Endodermal cell (in vitro differentiated cells): ENCODE measurements at regions not wholly inside any gene's neighbourhood (a gene's known extent, or its start where the extent isn't known, plus 50 kb on each side); places are given as distances from the start of the nearest gene placed in this dataset.

Source experiments
- DNase-seq: peaks from one replicate; pipeline ENCODE4 v3.0.0-alpha.2; 2017
- H3K27ac ChIP-seq: 2 replicates; pipeline ENCODE4 v1.5.1; 2013; ENCODE audit warnings: mild to moderate bottlenecking, low read depth, low read length, moderate library complexity
- H3K27me3 ChIP-seq: 2 replicates; pipeline ENCODE4 v1.6.1; 2013; ENCODE audit warnings: mild to moderate bottlenecking, low read length, moderate library complexity; ENCODE audit not compliant: insufficient read depth, control insufficient read depth, poor library complexity, severe bottlenecking
- H3K36me3 ChIP-seq: 2 replicates; pipeline ENCODE4 v1.7.0; 2013; ENCODE audit warnings: mild to moderate bottlenecking, low read length, moderate library complexity; ENCODE audit not compliant: control insufficient read depth, insufficient read depth
- H3K4me1 ChIP-seq: one replicate; pipeline ENCODE4 v1.7.0; 2013; ENCODE audit warnings: low read length; ENCODE audit not compliant: control insufficient read depth, insufficient read depth
- H3K4me3 ChIP-seq: 2 replicates; pipeline ENCODE4 v1.5.1; 2013; ENCODE audit warnings: mild to moderate bottlenecking, low read length, moderate library complexity
- H3K9ac ChIP-seq: 2 replicates; pipeline ENCODE4 v1.6.1; 2013; ENCODE audit warnings: mild to moderate bottlenecking, low read length, moderate library complexity; ENCODE audit not compliant: poor library complexity, severe bottlenecking; ENCODE audit errors: extremely low read depth
- H3K9me3 ChIP-seq: 2 replicates; pipeline ENCODE4 v1.6.1; 2013; ENCODE audit warnings: mild to moderate bottlenecking, low read length, moderate library complexity; ENCODE audit not compliant: control insufficient read depth
- H3K27ac Mint-ChIP-seq: 2 replicates; pipeline ENCODE4 v1.8.0; 2020; ENCODE audit warnings: mixed read lengths
- H3K27me3 Mint-ChIP-seq: 2 replicates; pipeline ENCODE4 v1.8.0; 2021; ENCODE audit warnings: mild to moderate bottlenecking, mixed read lengths; ENCODE audit not compliant: insufficient read depth
- H3K36me3 Mint-ChIP-seq: 2 replicates; pipeline ENCODE4 v1.8.0; 2020; ENCODE audit warnings: low read depth, mixed read lengths
- H3K4me1 Mint-ChIP-seq: 2 replicates; pipeline ENCODE4 v1.8.0; 2020; ENCODE audit warnings: mixed read lengths
- H3K4me3 Mint-ChIP-seq: 2 replicates; pipeline ENCODE4 v1.8.0; 2020; ENCODE audit warnings: mild to moderate bottlenecking, moderate library complexity, mixed read lengths
- H3K9me3 Mint-ChIP-seq: 2 replicates; pipeline ENCODE4 v1.8.0; 2020; ENCODE audit warnings: mild to moderate bottlenecking, mixed read lengths
- WGBS, 2 experiments: methylation state at CpG; one replicate each; pipeline versions ENCODE4 v1.1.5 to v1.1.7; 2013; ENCODE audit warnings: missing lambda C conversion rate in 2 of 2, mixed read lengths in 1 of 2; ENCODE audit not compliant: insufficient coverage in 1 of 2, insufficient read length in 1 of 2; 5-methylcytosine and 5-hydroxymethylcytosine counted together
- TF ChIP-seq, protein P1 (sequence below): fragments of 200-600 bp; sonication (generic); conservative IDR thresholded peaks from 2 replicates; pipeline ENCODE4 v1.5.0; 2021; ENCODE audit warnings: antibody characterized with exemption, mild to moderate bottlenecking

DNA sequence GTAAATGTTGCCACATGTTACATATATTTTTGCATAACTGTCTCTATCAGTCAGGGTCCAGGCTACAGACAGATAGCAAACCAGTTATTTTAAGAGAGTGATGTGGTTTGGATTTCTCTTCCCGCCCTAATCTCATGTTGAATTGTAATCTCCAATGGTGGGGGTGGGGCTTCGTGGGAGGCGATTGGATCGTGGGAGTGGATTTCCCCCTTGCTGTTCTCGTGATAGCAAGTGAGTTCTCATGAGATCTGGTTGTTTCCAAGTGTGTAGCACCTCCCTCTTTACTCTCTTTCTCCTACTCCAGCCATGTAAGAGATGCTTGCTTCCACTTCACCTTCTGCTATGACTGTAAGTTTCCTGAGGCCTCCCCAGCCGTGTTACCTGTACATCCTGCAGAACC lies 704.2 kb upstream of the TBX3 start:
- H3K27me3 Mint-ChIP-seq, result peaks cover 5% of the 10 kb centered on the region

DNA sequence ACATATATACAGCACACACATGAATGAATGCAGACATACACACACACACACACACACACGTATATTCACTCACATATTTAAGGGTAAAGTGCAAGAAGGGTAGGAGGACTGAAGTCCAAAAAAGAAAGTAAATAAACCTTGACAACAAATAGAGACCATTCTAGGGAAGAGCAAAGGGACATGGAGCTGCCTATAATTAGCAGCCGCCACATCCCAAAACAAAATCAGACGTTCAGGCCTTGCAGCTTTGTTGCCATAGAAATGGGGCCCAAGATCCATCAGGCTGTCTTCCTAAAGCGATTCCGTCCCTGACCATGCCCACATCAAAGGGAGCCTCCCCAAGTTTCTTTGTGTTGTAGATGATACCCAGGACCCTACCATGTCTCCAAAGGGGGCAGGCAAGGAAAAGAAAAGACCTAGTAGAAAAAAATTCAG lies 703.5 kb upstream of the TBX3 start:
- H3K9me3 ChIP-seq, result no peaks in the 10 kb centered on the region
- TF ChIP-seq, protein P1, sequence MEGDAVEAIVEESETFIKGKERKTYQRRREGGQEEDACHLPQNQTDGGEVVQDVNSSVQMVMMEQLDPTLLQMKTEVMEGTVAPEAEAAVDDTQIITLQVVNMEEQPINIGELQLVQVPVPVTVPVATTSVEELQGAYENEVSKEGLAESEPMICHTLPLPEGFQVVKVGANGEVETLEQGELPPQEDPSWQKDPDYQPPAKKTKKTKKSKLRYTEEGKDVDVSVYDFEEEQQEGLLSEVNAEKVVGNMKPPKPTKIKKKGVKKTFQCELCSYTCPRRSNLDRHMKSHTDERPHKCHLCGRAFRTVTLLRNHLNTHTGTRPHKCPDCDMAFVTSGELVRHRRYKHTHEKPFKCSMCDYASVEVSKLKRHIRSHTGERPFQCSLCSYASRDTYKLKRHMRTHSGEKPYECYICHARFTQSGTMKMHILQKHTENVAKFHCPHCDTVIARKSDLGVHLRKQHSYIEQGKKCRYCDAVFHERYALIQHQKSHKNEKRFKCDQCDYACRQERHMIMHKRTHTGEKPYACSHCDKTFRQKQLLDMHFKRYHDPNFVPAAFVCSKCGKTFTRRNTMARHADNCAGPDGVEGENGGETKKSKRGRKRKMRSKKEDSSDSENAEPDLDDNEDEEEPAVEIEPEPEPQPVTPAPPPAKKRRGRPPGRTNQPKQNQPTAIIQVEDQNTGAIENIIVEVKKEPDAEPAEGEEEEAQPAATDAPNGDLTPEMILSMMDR, result no peak
- H3K27me3 ChIP-seq, result no peaks in the 10 kb centered on the region
- peaks cover 6% of the 10 kb centered on the region for H3K4me1 Mint-ChIP-seq
- no peak overlapping the region for H3K27ac Mint-ChIP-seq
- H3K36me3 ChIP-seq, result no peaks in the 10 kb centered on the region
- no peak overlapping the region for H3K4me3 Mint-ChIP-seq
- no peak overlapping the region for H3K4me3 ChIP-seq
- no peak overlapping the region for H3K27ac ChIP-seq
- H3K36me3 Mint-ChIP-seq, result no peaks in the 10 kb centered on the region
- H3K9me3 Mint-ChIP-seq, result no peaks in the 10 kb centered on the region
- no peak overlapping the region for H3K9ac ChIP-seq
- 60 to 74% methylated on average over 2 to 4 of the region's 5 CpGs for WGBS, 2 experiments
- H3K4me1 ChIP-seq, result no peaks in the 10 kb centered on the region
- DNase-seq, result no peak
- peaks cover 8% of the 10 kb centered on the region for H3K27me3 Mint-ChIP-seq

More for the DNA sequence above, 704.2 kb upstream of the TBX3 start:
- H3K4me1 ChIP-seq, result no peaks in the 10 kb centered on the region
- H3K36me3 ChIP-seq, result no peaks in the 10 kb centered on the region
- H3K9me3 Mint-ChIP-seq, result no peaks in the 10 kb centered on the region
- no peaks in the 10 kb centered on the region for H3K36me3 Mint-ChIP-seq
- no peak overlapping the region for H3K9ac ChIP-seq
- H3K9me3 ChIP-seq, result no peaks in the 10 kb centered on the region
- H3K4me3 Mint-ChIP-seq, result no peak overlapping the region
- peaks cover 6% of the 10 kb centered on the region for H3K4me1 Mint-ChIP-seq
- TF ChIP-seq, protein P1, result no peak
- H3K27ac ChIP-seq, result no peak overlapping the region
- no peak overlapping the region for H3K4me3 ChIP-seq
- no peak for DNase-seq
- H3K27ac Mint-ChIP-seq, result no peak overlapping the region
- no peaks in the 10 kb centered on the region for H3K27me3 ChIP-seq
- WGBS, 2 experiments, result 48 to 85% methylated on average over 5 to 6 of the region's 6 CpGs

DNA sequence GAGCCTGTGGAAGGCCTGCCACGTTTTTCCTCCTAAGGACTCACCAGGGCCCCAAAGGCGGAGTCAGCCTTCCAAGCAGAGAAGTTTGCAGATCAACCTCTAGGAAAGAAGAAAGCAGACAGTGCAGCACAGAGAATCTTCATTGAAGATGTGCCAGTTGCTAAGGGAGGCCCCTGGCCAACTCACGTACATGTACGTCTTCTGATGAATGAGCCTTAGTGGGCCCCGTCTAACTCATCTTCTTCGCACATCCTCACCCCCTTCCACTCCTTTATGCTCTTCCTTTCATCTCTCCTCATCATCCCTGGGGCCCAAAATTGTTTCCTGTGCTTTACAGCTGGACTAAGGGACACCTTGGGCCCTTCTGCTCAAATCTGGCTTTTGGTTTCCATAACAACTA lies 703.0 kb upstream of the TBX3 start:
- Mint-ChIP-seq H3K36me3 (no peaks in the 10 kb centered on the region), H3K4me1 (peaks cover 6% of the 10 kb centered on the region), H3K27ac (no peak overlapping the region), H3K27me3 (peaks cover 11% of the 10 kb centered on the region), H3K9me3 (no peaks in the 10 kb centered on the region), H3K4me3 (no peak overlapping the region)
- Histone ChIP-seq H3K9me3 (no peaks in the 10 kb centered on the region), H3K27me3 (peaks cover 1% of the 10 kb centered on the region), H3K4me1 (no peaks in the 10 kb centered on the region), H3K9ac (no peak overlapping the region), H3K4me3 (no peak overlapping the region), H3K27ac (no peak overlapping the region), H3K36me3 (no peaks in the 10 kb centered on the region)
- 82 to 83% methylated on average over 6 of the region's 6 CpGs for WGBS, 2 experiments
- TF ChIP-seq, protein P1, result no peak
- no peak for DNase-seq
